PFSK-1 (cell line): ENCODE measurements at regions not wholly inside any gene's neighbourhood (a gene's known extent, or its start where the extent isn't known, plus 50 kb on each side); places are given as distances from the start of the nearest gene placed in this dataset.

Source experiments
- POLR2AphosphoS5 ChIP-seq: IDR thresholded peaks from 2 replicates; pipeline ENCODE4 v1.6.1; 2012; ENCODE audit warnings: low read depth, mild to moderate bottlenecking, control low read depth, low read length, moderate library complexity
- TAF1 ChIP-seq: IDR thresholded peaks from 2 replicates; pipeline ENCODE4 v1.6.1; 2012; ENCODE audit warnings: low read length, control low read depth, borderline replicate concordance; ENCODE audit not compliant: insufficient read depth

- TF ChIP-seq TAF1 (no peak), POLR2AphosphoS5 (no peak)
Observed at GRCh38 chr5:26104175-26104574, 934.2 kb downstream of the CDH9 start.
